H1 (cell line): ENCODE measurements at regions not wholly inside any gene's neighbourhood (a gene's known extent, or its start where the extent isn't known, plus 50 kb on each side); places are given as distances from the start of the nearest gene placed in this dataset.

ENCODE experiments used
- CTCF ChIA-PET: fragments of 300-600 bp; sonication (Branson Sonifier 250); formaldehyde crosslinking; loops from one replicate; lab custom pipeline; 2021; ENCODE audit not compliant: partially characterized antibody; lab: Charles Lee
- POLR2A ChIA-PET: fragments of 300-600 bp; sonication (Branson Sonifier 250); formaldehyde crosslinking; loops from one replicate; lab custom pipeline; 2021; ENCODE audit warnings: inconsistent platforms; ENCODE audit not compliant: partially characterized antibody; lab: Charles Lee
- DNase-seq, 2 experiments: peaks; one replicate each; pipeline versions ENCODE4 v3.0.0 to v3.0.0-alpha.2; 2010 to 2022; ENCODE audit warnings: low spot score in 2 of 2, low read depth in 1 of 2, mixed read lengths in 1 of 2
- FAIRE-seq: peaks from 2 replicates; lab custom pipeline; 2011; peaks lifted over from hg19 to GRCh38; lab: Jason Lieb, UNC
- H2AFZ ChIP-seq: 2 replicates; pipeline ENCODE4 v1.8.1; 2012; ENCODE audit warnings: low read length, inconsistent platforms
- H2AK5ac ChIP-seq: 2 replicates; pipeline ENCODE4 v1.6.1; 2013; ENCODE audit warnings: low read depth, low read length
- H2BK120ac ChIP-seq: replicated peaks from 2 replicates; pipeline ENCODE3; 2013; ENCODE audit warnings: low read depth, low read length, inconsistent platforms
- H2BK12ac ChIP-seq: 2 replicates; pipeline ENCODE4 v1.6.1; 2013; ENCODE audit warnings: low read depth, low read length
- H2BK15ac ChIP-seq: 2 replicates; pipeline ENCODE4 v1.6.1; 2013; ENCODE audit warnings: low read length
- H2BK20ac ChIP-seq: 2 replicates; pipeline ENCODE4 v1.6.1; 2013; ENCODE audit warnings: low read length
- H2BK5ac ChIP-seq: 2 replicates; pipeline ENCODE4 v1.6.1; 2013; ENCODE audit warnings: low read depth, low read length
- H3K14ac ChIP-seq: 2 replicates; pipeline ENCODE4 v1.6.1; 2013; ENCODE audit warnings: inconsistent platforms; ENCODE audit not compliant: insufficient read length
- H3K18ac ChIP-seq: 2 replicates; pipeline ENCODE4 v1.6.1; 2013; ENCODE audit warnings: low read length; ENCODE audit errors: extremely low read depth
- H3K23ac ChIP-seq: 2 replicates; pipeline ENCODE4 v1.6.1; 2013; ENCODE audit warnings: inconsistent platforms; ENCODE audit not compliant: insufficient read length
- H3K23me2 ChIP-seq: 2 replicates; pipeline ENCODE4 v1.6.1; 2013; ENCODE audit warnings: low read depth, low read length
- H3K27ac ChIP-seq: 2 replicates; pipeline ENCODE4 v1.6.1; 2011; ENCODE audit warnings: low read depth, low read length, inconsistent platforms
- H3K27me3 ChIP-seq, 4 experiments: replicated peaks in 1 of 4; 1 replicate in 1 of 4; 2 replicates in 3 of 4; pipeline versions ENCODE4 v1.6.1 to v1.8.1; 2011 to 2013; ENCODE audit warnings: low read length in 3 of 4, mild to moderate bottlenecking in 3 of 4, inconsistent platforms in 2 of 4, mixed read lengths in 2 of 4, moderate library complexity in 1 of 4; ENCODE audit not compliant: control insufficient read depth in 3 of 4, insufficient read depth in 3 of 4; ENCODE audit errors: extremely low read depth in 1 of 4
- H3K36me3 ChIP-seq, 4 experiments: 2 replicates each; pipeline versions ENCODE4 v1.6.1 to v1.8.1; 2011 to 2013; ENCODE audit warnings: mild to moderate bottlenecking in 4 of 4, low read length in 3 of 4, moderate library complexity in 2 of 4, control low read depth in 1 of 4, inconsistent platforms in 1 of 4; ENCODE audit not compliant: insufficient read depth in 4 of 4, control insufficient read depth in 2 of 4
- H3K4ac ChIP-seq: replicated peaks from 2 replicates; pipeline ENCODE3; 2013; ENCODE audit warnings: low read length, low read depth, mixed read lengths, inconsistent platforms; ENCODE audit not compliant: insufficient read length
- H3K4me1 ChIP-seq, 4 experiments: replicated peaks in 1 of 4; 1 replicate in 1 of 4; 2 replicates in 3 of 4; pipeline versions ENCODE4 v1.6.1 to v1.8.1; 2011 to 2013; ENCODE audit warnings: low read length in 3 of 4, inconsistent platforms in 2 of 4, mixed read lengths in 1 of 4; ENCODE audit not compliant: insufficient read depth in 4 of 4, control insufficient read depth in 3 of 4
- H3K4me2 ChIP-seq, 2 experiments: 2 replicates each; pipeline versions ENCODE4 v1.6.1 to v1.8.1; 2011 to 2013; ENCODE audit warnings: low read depth in 2 of 2, low read length in 2 of 2, control low read depth in 1 of 2, inconsistent platforms in 1 of 2, mild to moderate bottlenecking in 1 of 2; ENCODE audit not compliant: insufficient read depth in 1 of 2
- H3K4me3 ChIP-seq, 4 experiments: fragments of 200-600, 300-600 bp in 1 of 4; sonication (generic), shearing (Covaris generic), sonication (Bioruptor Twin) in 1 of 4; 2 replicates each; pipeline versions ENCODE4 v1.5.1 to v1.8.1; 2011 to 2016; ENCODE audit warnings: low read length in 4 of 4, low read depth in 3 of 4, control low read depth in 2 of 4, inconsistent platforms in 2 of 4, mild to moderate bottlenecking in 2 of 4, mixed read lengths in 1 of 4, moderate library complexity in 1 of 4; ENCODE audit not compliant: insufficient read depth in 2 of 4; ENCODE audit errors: extremely low read depth in 1 of 4
- H3K56ac ChIP-seq: replicated peaks from 2 replicates; pipeline ENCODE3; 2013; ENCODE audit warnings: low read depth, mild to moderate bottlenecking, mixed read lengths, low read length, inconsistent platforms; ENCODE audit not compliant: insufficient read length
- H3K79me1 ChIP-seq: 2 replicates; pipeline ENCODE4 v1.6.1; 2013; ENCODE audit warnings: low read depth, low read length, control low read depth
- H3K79me2 ChIP-seq, 2 experiments: 2 replicates each; pipeline versions ENCODE4 v1.6.1 to v1.8.1; 2012 to 2013; ENCODE audit warnings: low read length in 2 of 2, mild to moderate bottlenecking in 2 of 2, inconsistent platforms in 1 of 2; ENCODE audit not compliant: insufficient read depth in 2 of 2, control insufficient read depth in 1 of 2
- H3K9ac ChIP-seq, 4 experiments: replicated peaks in 1 of 4; 1 replicate in 1 of 4; 2 replicates in 3 of 4; pipeline versions ENCODE4 v1.6.1 to v1.8.1; 2011 to 2013; ENCODE audit warnings: low read depth in 3 of 4, low read length in 3 of 4, control low read depth in 2 of 4, mild to moderate bottlenecking in 2 of 4, moderate library complexity in 2 of 4, inconsistent platforms in 1 of 4; ENCODE audit errors: extremely low read depth in 1 of 4
- H3K9me3 ChIP-seq, 2 experiments: 2 replicates each; pipeline versions ENCODE4 v1.6.1 to v1.8.1; 2012 to 2013; ENCODE audit warnings: mild to moderate bottlenecking in 2 of 2, moderate library complexity in 2 of 2, control low read depth in 1 of 2, inconsistent platforms in 1 of 2, low read depth in 1 of 2, low read length in 1 of 2, mixed read lengths in 1 of 2; ENCODE audit not compliant: insufficient read depth in 2 of 2
- H4K20me1 ChIP-seq, 2 experiments: replicated peaks in 1 of 2; 2 replicates each; pipeline versions ENCODE3 to v1.8.1; 2011 to 2013; ENCODE audit warnings: inconsistent platforms in 2 of 2, low read length in 2 of 2, mild to moderate bottlenecking in 1 of 2; ENCODE audit not compliant: insufficient read depth in 2 of 2, control insufficient read depth in 1 of 2
- H4K5ac ChIP-seq: 2 replicates; pipeline ENCODE4 v1.6.1; 2013; ENCODE audit warnings: low read length, low read depth, mixed read lengths, inconsistent platforms; ENCODE audit not compliant: insufficient read length
- H4K8ac ChIP-seq: 2 replicates; pipeline ENCODE4 v1.8.0; 2013; ENCODE audit warnings: mild to moderate bottlenecking, moderate library complexity, low read length, inconsistent platforms; ENCODE audit not compliant: insufficient read depth; ENCODE audit errors: extremely low read depth
- H4K91ac ChIP-seq: replicated peaks from 2 replicates; pipeline ENCODE3; 2013; ENCODE audit warnings: low read length, mixed read lengths, inconsistent platforms; ENCODE audit not compliant: insufficient read length
- BACH1 ChIP-seq: IDR thresholded peaks from 2 replicates; pipeline ENCODE4 v1.6.1; 2012; ENCODE audit warnings: low read length, improper control_type of control experiment
- CBX5 ChIP-seq: fragments of 300-800, 300-1000 bp; sonication (generic); IDR thresholded peaks from 2 replicates; pipeline ENCODE4 v1.7.1; 2016; ENCODE audit warnings: antibody characterized with exemption, low read length, low read depth
- CHD2 ChIP-seq: IDR thresholded peaks from 2 replicates; pipeline ENCODE4 v1.6.1; 2012; ENCODE audit warnings: low read length, improper control_type of control experiment
- CTBP2 ChIP-seq: IDR thresholded peaks from 2 replicates; pipeline ENCODE4 v1.7.0; 2011; ENCODE audit warnings: borderline replicate concordance, mild to moderate bottlenecking, moderate library complexity, mixed read lengths, low read length; ENCODE audit not compliant: insufficient read depth, insufficient read length
- CTCF ChIP-seq, 3 experiments: IDR thresholded peaks; 1 replicate in 2 of 3; 2 replicates in 1 of 3; pipeline versions ENCODE4 v1.5.1 to v1.6.1; 2011; ENCODE audit warnings: low read length in 3 of 3, mild to moderate bottlenecking in 3 of 3, inconsistent platforms in 2 of 3, low read depth in 1 of 3, moderate library complexity in 1 of 3; ENCODE audit not compliant: insufficient read depth in 1 of 3; ENCODE audit errors: control extremely low read depth in 1 of 3
- GTF2F1 ChIP-seq: IDR thresholded peaks from 2 replicates; pipeline ENCODE4 v1.6.1; 2012; ENCODE audit warnings: low read depth, low read length, improper control_type of control experiment, borderline replicate concordance
- KDM1A ChIP-seq: fragments of 200-600, 300-600 bp; sonication (generic); IDR thresholded peaks from 2 replicates; pipeline ENCODE4 v1.7.1; 2016; ENCODE audit warnings: mild to moderate bottlenecking, low read length, borderline replicate concordance
- RBBP5 ChIP-seq: IDR thresholded peaks from 2 replicates; pipeline ENCODE4 v1.7.1; 2012; ENCODE audit warnings: low read depth, mild to moderate bottlenecking, inconsistent platforms, low read length, moderate library complexity, borderline replicate concordance
- RFX5 ChIP-seq: IDR thresholded peaks from 2 replicates; pipeline ENCODE4 v1.6.1; 2011; ENCODE audit warnings: low read depth, low read length, improper control_type of control experiment, borderline replicate concordance
- SAP30 ChIP-seq: fragments of 300-600 bp; sonication (generic); IDR thresholded peaks from 2 replicates; pipeline ENCODE4 v1.7.1; 2012; ENCODE audit warnings: low read length, moderate library complexity, mild to moderate bottlenecking, inconsistent platforms; ENCODE audit not compliant: insufficient read depth, insufficient replicate concordance
- SP4 ChIP-seq: IDR thresholded peaks from 2 replicates; pipeline ENCODE4 v1.6.1; 2012; ENCODE audit warnings: low read length, inconsistent platforms
- SRF ChIP-seq: IDR thresholded peaks from 2 replicates; pipeline ENCODE4 v1.6.1; 2011; ENCODE audit warnings: mild to moderate bottlenecking, low read depth, low read length, moderate library complexity
- ZNF274 ChIP-seq: IDR thresholded peaks from 2 replicates; pipeline ENCODE4 v1.7.0; 2012; ENCODE audit warnings: low read length, borderline replicate concordance; ENCODE audit errors: extremely low read depth
- WGBS, 2 experiments: shearing (Covaris generic) in 1 of 2; methylation state at CpG; one replicate each; pipeline versions ENCODE4 v1.1.6 to v1.1.7; 2013 to 2015; ENCODE audit warnings: low lambda C conversion rate in 2 of 2, mixed read lengths in 2 of 2, inconsistent platforms in 1 of 2, low coverage in 1 of 2, missing lambda C conversion rate in 1 of 2; ENCODE audit not compliant: insufficient replicate concordance in 2 of 2, insufficient coverage in 1 of 2, insufficient read length in 1 of 2; ENCODE audit errors: extremely low coverage in 1 of 2, missing lambda C conversion rate in 1 of 2; 5-methylcytosine and 5-hydroxymethylcytosine counted together

GRCh38 chr3:81274671-81275070 lies 486.8 kb downstream of the GBE1 start:
- no peak overlapping the region for H2BK5ac ChIP-seq
- no peak overlapping the region for H4K5ac ChIP-seq
- no peak overlapping the region for H2BK20ac ChIP-seq
- no peaks in the 10 kb centered on the region for H4K20me1 ChIP-seq
- H3K27me3 ChIP-seq: no peaks in the 10 kb centered on the region
- 100% methylated on average over 2 of the region's 2 CpGs; no CpG with 5 or more reads in 1 of the 2 experiments for WGBS, 2 experiments
- H2AFZ ChIP-seq: no peak overlapping the region
- no peak overlapping the region for H3K9ac ChIP-seq
- H3K36me3 ChIP-seq: no peaks in the 10 kb centered on the region
- no peaks in the 10 kb centered on the region for H3K79me2 ChIP-seq
- H3K4me2 ChIP-seq: no peak overlapping the region
- no peak overlapping the region for H3K27ac ChIP-seq
- no peak overlapping the region for H3K18ac ChIP-seq
- no peaks in the 10 kb centered on the region; a peak in 3 of 7 replicates for H3K4me1 ChIP-seq
- no peaks in the 10 kb centered on the region for H3K79me1 ChIP-seq
- H3K4ac ChIP-seq: no peak overlapping the region
- no peak overlapping the region for H3K4me3 ChIP-seq
- H2BK120ac ChIP-seq: no peak overlapping the region
- no peak overlapping the region for H3K14ac ChIP-seq
- no peak for DNase-seq
- no peak overlapping the region for H2AK5ac ChIP-seq
- ChIA-PET POLR2A (no interaction called here), CTCF (interaction anchor here (0.6 to 1.9 kb wide), 3 partner anchors 27 to 68 kb away, joined by 3 to 10 read pairs (median 3); no protein-coding TSS in a partner anchor)
- no peak overlapping the region for H4K91ac ChIP-seq
- no peaks in the 10 kb centered on the region for H3K23me2 ChIP-seq
- FAIRE-seq: no peak
- no peak overlapping the region for H3K23ac ChIP-seq
- H4K8ac ChIP-seq: no peak overlapping the region
- H2BK12ac ChIP-seq: no peak overlapping the region
- no peaks in the 10 kb centered on the region for H3K9me3 ChIP-seq
- H2BK15ac ChIP-seq: no peak overlapping the region
- H3K56ac ChIP-seq: no peak overlapping the region
- TF ChIP-seq CHD2 (no peak), CTBP2 (no peak), CBX5 (no peak), ZNF274 (no peak), SRF (no peak), BACH1 (no peak), RFX5 (no peak), RBBP5 (no peak), SAP30 (no peak), KDM1A (no peak), SP4 (no peak), GTF2F1 (no peak), CTCF (IDR thresholded peaks at IDR 0.05; ENCODE audit: control extremely low read depth in 1 of 3, insufficient read depth in 1 of 3, low read depth in 1 of 3, low read length in 3 of 3) (no peak)
